ENCODE measurements at regions not wholly inside any gene's neighbourhood (a gene's known extent, or its start where the extent isn't known, plus 50 kb on each side); places are given as distances from the start of the nearest gene placed in this dataset.

- in situ Hi-C loops (cut with HindIII; ENCODE audit: low sequenced_read_pairs), result no loop called here
- no peak for TF ChIP-seq CTCF (IDR thresholded peaks at IDR 0.05; ENCODE audit: low read depth, low read length, missing control alignments)
- peak; percentile 12 for DNase-seq (ENCODE audit: low read depth)
- no peak overlapping the region for H3K4me3 ChIP-seq (ENCODE audit: low read depth, low read length)
These were observed 484.9 kb upstream of the WSB1 start for GRCh38 chr17:26809033-26809432.

- DNase-seq (ENCODE audit: low read depth), result no peak
- in situ Hi-C loops (cut with HindIII; ENCODE audit: low sequenced_read_pairs), result no loop called here
- no peak for TF ChIP-seq CTCF (IDR thresholded peaks at IDR 0.05; ENCODE audit: low read depth, low read length, missing control alignments)
- H3K4me3 ChIP-seq (ENCODE audit: low read depth, low read length), result no peak overlapping the region
These were observed 475.2 kb upstream of the WSB1 start for GRCh38 chr17:26818736-26819135.

All from astrocyte of the cerebellum (primary cell).